Stimulated activated CD8-positive, alpha-beta memory T cell treated with anti-CD3 and anti-CD28 coated beads, Interleukin-4, amount 100 ng/mL, for 24 hours (primary cell): ENCODE measurements at regions not wholly inside any gene's neighbourhood (a gene's known extent, or its start where the extent isn't known, plus 50 kb on each side); places are given as distances from the start of the nearest gene placed in this dataset.

Experiments
- DNase-seq: peaks from one replicate; pipeline ENCODE4 v3.0.0-alpha.2; 2020; ENCODE audit warnings: low read depth

DNA sequence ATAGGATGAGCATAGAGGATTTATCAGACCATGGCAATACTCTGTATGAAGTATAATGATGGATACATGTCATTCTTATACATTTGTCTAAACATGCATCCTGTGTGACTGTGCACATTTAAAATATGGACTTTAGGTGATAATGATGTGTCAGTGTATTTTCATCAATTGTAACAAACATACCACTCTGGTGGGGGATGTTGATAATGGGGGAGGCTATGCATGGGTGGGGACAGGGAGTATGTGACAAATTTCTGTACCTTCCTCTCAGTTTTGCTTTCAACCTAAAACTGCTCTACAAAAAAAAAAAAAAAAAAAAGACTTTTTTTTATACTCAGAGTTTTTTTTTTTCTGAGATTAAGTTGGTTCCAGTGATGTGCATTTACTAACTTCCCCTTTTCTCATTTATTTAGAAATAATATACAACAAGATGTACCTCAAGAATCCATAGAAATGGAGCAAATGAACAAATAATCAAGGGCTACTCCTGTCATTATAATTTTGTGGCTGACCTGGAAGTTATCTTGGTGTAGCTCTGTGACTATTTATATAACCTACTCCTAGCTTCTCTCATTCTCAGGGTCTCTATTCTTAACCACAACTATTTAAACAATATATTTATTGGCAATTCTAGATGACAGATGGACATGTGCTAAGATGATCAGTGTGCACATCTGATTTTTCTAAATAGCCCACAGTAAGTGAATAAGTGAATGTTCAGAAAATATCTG is 108.9 kb upstream of the ITGA4 start:
- no peak for DNase-seq

DNA sequence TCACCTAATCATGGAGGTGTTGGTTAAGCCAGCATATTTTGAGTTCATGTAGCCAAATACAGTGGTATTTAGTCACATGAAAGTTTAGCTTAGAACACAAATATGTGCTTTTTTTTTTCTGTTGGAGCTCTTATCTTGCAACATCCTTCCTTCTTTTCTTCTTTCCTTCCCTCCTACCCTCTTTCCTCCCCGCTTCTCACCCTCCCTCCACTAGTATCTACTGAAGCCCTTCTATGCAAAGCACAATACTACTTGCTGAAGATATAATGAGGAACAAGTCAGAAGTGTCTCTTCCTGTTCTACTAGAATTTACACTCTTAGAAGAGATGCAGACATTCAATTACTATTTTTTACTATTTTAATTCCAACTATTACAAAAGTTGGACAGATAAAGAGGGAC is 105.0 kb upstream of the ITGA4 start:
- DNase-seq, result no peak

- DNase-seq, result no peak
Measured at GRCh38 chr2:181354626-181355025, 102.6 kb upstream of the ITGA4 start.

GRCh38 chr2:181356526-181357130 is 100.6 kb upstream of the ITGA4 start:
- DNase-seq, result no peak

GRCh38 chr2:181357979-181358378 is 99.2 kb upstream of the ITGA4 start:
- no peak for DNase-seq

GRCh38 chr2:181362561-181362960 is 94.6 kb upstream of the ITGA4 start:
- no peak for DNase-seq

DNA sequence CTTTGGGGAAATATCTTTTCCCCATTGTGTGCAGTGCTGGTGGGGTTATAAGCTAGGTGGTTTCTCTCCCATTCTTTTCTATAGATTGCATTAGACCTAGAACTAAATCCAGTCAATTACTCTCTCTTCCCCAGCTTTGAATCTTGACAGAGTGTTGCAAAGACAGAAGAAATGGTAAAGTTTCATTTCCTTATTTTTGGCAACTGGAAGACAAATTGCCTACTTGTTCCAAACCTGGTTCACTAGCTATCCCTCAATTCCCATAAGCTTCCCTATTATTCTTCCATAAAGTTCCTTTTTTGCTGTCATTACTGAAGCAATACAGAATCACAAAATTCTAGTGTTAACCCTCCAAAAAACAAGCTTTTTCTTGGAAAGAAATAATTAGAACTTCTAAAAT is 94.0 kb upstream of the ITGA4 start:
- DNase-seq, result no peak

- DNase-seq, result no peak
Measured at GRCh38 chr2:181364492-181365170, 92.6 kb upstream of the ITGA4 start.

GRCh38 chr2:181366675-181367175 is 90.5 kb upstream of the ITGA4 start:
- DNase-seq, result no peak

DNA sequence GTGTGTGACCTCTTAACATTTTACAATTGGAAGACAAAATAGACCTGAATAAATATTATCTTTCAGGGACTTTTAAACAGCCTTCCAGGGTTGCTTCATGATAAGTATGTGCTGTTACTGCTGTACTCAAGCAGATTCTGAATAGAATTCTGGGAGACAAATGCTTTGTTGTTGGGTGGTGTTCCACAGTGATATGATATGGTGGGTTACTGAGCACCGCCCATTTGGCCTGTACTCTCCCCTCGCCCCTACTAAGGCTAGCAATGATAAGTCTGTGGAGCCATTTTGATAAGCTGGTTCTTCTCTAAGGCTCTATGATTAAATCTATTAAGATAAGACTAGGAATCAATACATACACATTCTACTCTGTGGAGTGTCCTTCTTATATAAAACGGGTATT is 89.8 kb upstream of the ITGA4 start:
- DNase-seq, result no peak

GRCh38 chr2:181367906-181368435 is 89.2 kb upstream of the ITGA4 start:
- DNase-seq, result no peak

DNA sequence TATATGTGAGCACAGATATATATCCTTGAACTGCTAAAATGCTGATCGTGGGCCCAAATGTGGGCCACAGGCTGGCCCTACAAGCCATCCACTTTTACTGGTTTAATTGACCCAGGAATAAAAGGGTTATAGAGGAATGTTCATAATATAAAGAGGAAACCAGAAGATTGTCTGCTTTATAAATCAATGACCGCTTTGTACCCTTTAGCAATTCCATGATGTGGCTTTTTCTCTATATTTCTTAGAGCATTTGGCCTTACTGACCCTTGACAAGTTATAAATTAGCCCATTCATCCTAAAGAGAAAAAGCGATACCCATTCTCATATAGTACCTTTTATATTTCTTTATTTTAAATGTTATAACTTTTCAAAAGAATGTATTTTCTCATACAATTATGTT is 87.1 kb upstream of the ITGA4 start:
- DNase-seq, result no peak

DNA sequence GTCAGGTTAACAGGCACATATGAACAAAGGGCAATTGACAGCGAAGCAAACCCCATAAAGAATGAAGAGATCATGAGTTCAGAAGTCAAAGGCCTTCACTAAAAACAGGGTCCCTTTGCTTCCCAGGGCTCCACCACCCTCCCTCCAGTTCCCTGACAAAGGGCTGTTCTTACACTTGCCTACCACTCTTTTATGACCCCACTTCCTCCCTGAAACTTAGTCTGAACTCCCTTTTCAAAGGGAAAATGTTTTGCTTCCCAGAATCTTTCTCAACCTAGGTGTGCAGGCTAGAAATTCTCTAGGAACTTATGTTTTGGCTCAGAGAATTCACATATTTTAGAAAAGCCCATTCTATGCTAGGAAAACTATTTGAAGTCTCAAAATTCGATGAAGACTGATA is 86.0 kb upstream of the ITGA4 start:
- no peak for DNase-seq

- no peak for DNase-seq
Measured at GRCh38 chr2:181371782-181372645, 85.2 kb upstream of the ITGA4 start.

DNA sequence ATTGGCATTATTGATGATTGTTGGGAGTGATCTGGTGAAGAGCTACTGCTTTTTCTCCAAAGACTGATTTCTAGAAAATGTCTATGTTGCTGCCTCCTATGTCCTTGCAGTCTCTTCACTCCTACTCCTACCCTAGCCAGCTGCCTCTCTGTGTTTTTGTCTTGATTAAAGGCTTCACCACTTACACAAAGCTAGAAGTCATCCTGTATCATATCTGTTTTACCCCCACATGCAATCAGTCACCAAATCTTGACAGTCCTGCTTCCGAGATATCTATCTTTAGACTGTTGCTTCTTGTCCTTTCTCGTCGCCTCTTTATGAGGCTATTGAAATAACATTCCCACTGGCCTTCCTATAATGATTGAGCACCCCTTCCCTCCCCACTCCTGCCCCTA is 84.5 kb upstream of the ITGA4 start:
- DNase-seq, result no peak

GRCh38 chr2:181374781-181375675 is 82.2 kb upstream of the ITGA4 start:
- DNase-seq, result no peak

- DNase-seq, result no peak
Measured at GRCh38 chr2:181376442-181376841, 80.7 kb upstream of the ITGA4 start.

DNA sequence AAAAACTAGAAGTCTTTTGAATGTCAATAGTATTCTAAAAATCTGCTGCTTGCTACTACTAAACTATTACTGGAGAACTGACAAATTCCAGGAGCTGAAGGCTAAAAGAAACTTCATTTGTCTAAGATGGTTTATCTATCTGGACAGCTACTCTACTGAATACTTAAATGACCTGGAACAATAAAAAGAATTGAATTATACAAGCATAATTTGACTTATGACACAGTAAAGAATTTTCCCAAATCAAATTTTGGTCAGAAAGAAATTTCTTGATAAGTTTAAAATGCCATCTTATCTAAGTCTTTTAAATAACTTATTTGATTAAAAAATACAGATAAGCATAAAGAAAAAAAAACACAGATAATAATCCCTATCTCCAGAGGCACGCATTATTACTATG is 80.2 kb upstream of the ITGA4 start:
- no peak for DNase-seq

- no peak for DNase-seq
Measured at GRCh38 chr2:181378491-181378890, 78.7 kb upstream of the ITGA4 start.

- no peak for DNase-seq
Measured at GRCh38 chr2:181380581-181380980, 76.6 kb upstream of the ITGA4 start.

GRCh38 chr2:181384923-181385322 is 72.3 kb upstream of the ITGA4 start:
- DNase-seq, result no peak
